ENCODE measurements at regions not wholly inside any gene's neighbourhood (a gene's known extent, or its start where the extent isn't known, plus 50 kb on each side); places are given as distances from the start of the nearest gene placed in this dataset.

DNA sequence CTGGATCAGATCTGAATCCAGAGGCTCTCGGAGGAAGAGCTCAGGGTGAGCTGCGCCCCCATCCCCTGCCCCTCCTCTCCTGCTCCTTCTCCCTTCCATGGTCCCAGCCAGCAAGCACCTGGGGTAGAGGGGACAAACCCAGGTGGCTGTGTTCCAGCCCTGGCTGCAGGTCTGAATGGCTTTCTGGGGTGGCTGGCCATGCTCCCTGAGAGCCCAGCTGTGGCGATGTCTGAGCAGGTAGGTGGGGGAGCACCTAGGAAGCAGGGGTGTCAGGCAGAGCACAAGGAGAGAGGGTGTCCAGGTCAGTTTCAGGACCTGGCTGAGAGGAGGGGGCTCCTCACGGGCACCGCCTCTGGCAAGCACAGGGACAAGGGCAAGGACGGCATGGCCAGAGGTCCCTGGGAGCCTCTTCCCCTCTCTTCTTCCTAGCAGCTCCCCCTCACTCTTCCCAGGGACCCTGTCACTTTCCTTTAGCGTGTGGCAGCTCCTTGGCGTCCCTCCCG is 310.0 kb downstream of the SEC14L1 start:
- peak overlapping the region in 4 of 5 donors; percentile 57 to 77 (median 66) for H3K9ac ChIP-seq (ENCODE audit: low read length in 5 of 5)
- no peaks in the 10 kb centered on the region for H3K36me3 ChIP-seq (ENCODE audit: control insufficient read depth in 5 of 5, insufficient read depth in 5 of 5, low read length in 5 of 5)
- peaks cover 4 to 76% (median 56%) of the 10 kb centered on the region in 5 donors for H3K4me1 ChIP-seq (ENCODE audit: control insufficient read depth in 5 of 5, insufficient read depth in 5 of 5, low read length in 5 of 5)
- no peaks in the 10 kb centered on the region for H3K27me3 ChIP-seq (ENCODE audit: control insufficient read depth in 5 of 5, insufficient read depth in 4 of 5, low read length in 5 of 5)
- H3K27ac ChIP-seq (ENCODE audit: low read depth, low read length), result peak overlapping the region; percentile 65
- H3K4me3 ChIP-seq (ENCODE audit: low read depth in 1 of 5, low read length in 5 of 5), result peak overlapping the region; percentile 55 to 70 (median 66)
- H3K9me3 ChIP-seq (ENCODE audit: control insufficient read depth in 5 of 5, low read length in 5 of 5), result peaks cover 0 to 2% (median 0%) of the 10 kb centered on the region in 5 donors

DNA sequence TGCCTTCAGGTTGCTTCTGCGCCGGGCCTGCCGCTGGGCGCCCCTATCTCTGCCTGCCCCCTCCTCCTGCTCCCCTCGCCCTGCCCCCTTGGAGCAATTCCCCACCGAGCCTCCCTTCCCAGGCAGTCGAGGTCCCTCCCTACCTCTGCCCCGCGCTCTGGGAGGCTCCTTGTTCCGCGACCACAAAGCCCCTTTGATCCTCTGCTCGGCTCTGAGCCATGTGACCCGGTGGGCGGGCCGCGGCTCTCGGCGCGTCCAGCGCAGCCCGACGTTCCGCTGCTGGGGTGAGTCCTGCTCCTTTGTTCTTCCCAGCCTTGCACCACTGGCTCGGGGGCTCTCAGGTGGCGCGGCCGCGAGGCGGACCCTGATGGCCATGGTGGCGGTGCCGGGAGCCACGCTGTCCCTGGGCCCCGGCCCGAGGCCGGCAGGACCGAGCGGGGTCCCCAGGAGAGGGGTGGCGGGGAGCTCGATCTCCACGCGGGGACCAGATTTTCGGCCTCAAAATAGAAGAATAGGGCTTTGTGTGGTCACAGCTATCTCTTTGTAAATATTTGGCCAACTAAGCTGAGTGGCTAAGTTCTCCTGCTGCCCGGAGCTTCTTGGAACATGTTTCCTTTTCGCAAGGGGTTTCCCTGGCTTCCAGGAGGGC is 310.6 kb downstream of the SEC14L1 start:
- peak overlapping the region; percentile 65 for H3K27ac ChIP-seq (ENCODE audit: low read depth, low read length)
- peak overlapping the region; percentile 48 to 77 (median 65) for H3K9ac ChIP-seq (ENCODE audit: low read length in 5 of 5)
- no peaks in the 10 kb centered on the region for H3K9me3 ChIP-seq (ENCODE audit: control insufficient read depth in 5 of 5, low read length in 5 of 5)
- H3K4me3 ChIP-seq (ENCODE audit: low read depth in 1 of 5, low read length in 5 of 5), result peak overlapping the region; percentile 61 to 70 (median 67)
- H3K4me1 ChIP-seq (ENCODE audit: control insufficient read depth in 5 of 5, insufficient read depth in 5 of 5, low read length in 5 of 5), result peaks cover 4 to 74% (median 52%) of the 10 kb centered on the region in 5 donors
- no peaks in the 10 kb centered on the region for H3K27me3 ChIP-seq (ENCODE audit: control insufficient read depth in 5 of 5, insufficient read depth in 4 of 5, low read length in 5 of 5)
- no peaks in the 10 kb centered on the region for H3K36me3 ChIP-seq (ENCODE audit: control insufficient read depth in 5 of 5, insufficient read depth in 5 of 5, low read length in 5 of 5)

DNA sequence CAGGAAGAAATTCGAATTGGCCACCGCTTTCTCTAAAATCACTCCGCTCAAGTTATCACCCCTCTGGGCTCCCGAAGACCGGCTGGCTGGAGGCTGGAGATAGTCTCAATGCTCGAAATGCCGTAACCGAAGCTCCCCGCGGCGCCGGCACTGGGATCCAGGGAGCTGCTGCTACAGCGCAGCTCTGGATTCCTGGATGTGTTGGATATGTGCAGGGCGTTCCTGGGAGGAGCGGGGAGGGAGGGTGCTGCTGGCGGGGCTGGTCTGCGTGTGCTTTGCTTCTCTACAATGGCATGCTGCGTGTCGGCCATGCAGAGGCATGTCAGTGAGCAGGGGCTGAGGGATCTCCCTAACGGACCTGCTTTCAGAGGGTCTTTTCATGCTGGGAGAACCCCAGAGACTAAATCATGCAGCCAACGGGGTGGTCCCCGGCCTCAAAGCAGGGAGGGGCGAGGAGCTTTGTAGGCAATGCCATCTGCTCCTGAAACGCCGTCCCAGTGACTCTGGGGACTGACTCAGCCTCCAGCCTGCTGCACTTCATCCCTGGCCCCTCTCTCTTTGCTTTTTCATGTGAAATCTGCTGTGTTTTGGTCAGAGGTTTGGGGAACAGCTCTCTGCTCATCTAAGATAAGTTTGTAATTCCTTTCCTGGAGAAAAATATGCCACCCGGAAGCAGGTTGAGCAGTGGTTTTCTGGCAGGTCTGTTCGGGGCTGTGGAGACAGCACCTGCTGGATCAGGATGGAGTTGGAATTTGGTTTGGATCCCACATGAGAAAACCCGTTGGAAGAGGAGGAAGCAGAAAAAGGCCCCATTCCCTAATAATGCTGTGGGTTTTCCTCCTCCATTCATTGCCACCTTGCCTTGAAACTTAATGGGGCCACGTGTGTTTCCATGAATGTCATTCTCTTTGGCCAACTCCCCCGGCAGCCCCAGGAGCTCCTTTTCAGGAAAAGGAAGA is 311.4 kb downstream of the SEC14L1 start:
- H3K4me1 ChIP-seq (ENCODE audit: control insufficient read depth in 5 of 5, insufficient read depth in 5 of 5, low read length in 5 of 5), result peaks cover 4 to 76% (median 57%) of the 10 kb centered on the region in 5 donors
- H3K9me3 ChIP-seq (ENCODE audit: control insufficient read depth in 5 of 5, low read length in 5 of 5), result no peaks in the 10 kb centered on the region
- no peaks in the 10 kb centered on the region for H3K36me3 ChIP-seq (ENCODE audit: control insufficient read depth in 5 of 5, insufficient read depth in 5 of 5, low read length in 5 of 5)
- peak overlapping the region; percentile 65 for H3K27ac ChIP-seq (ENCODE audit: low read depth, low read length)
- peak overlapping the region; percentile 21 to 77 (median 65) for H3K9ac ChIP-seq (ENCODE audit: low read length in 5 of 5)
- no peaks in the 10 kb centered on the region for H3K27me3 ChIP-seq (ENCODE audit: control insufficient read depth in 5 of 5, insufficient read depth in 4 of 5, low read length in 5 of 5)
- H3K4me3 ChIP-seq (ENCODE audit: low read depth in 1 of 5, low read length in 5 of 5), result peak overlapping the region; percentile 61 to 70 (median 67)

DNA sequence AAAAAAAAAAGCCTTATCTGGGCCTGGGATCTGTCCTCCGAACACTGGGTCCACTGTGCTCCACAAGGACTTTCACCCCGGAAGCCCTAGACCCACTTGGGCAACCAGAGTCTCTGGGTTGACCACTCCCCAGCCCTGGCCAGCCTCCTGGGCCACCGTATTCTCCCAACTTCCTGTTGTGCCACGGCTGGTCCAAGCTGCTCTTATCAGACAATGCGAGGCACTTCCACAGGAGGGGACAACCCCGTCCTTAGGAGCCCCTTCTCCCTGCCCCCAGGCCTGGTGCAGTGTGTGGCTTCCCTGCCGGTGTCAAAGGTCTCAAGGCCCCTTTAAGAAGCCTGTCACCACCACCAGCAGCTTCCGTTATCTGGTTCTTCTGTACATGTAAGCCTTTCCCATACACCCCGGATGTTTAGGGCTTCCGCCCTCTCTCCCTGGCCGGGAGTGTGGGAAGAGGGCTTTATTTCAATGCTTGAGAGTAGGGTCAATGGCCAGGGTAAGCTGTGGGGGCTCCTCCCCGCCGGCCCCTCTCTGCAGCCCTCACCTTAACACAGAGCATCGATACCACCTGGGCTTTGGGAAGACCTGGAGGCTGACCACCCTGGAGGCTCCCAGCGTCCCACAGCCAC is 313.0 kb downstream of the SEC14L1 start:
- Histone ChIP-seq H3K27ac (ENCODE audit: low read depth, low read length) (no peak overlapping the region), H3K4me3 (ENCODE audit: low read depth in 1 of 5, low read length in 5 of 5) (peak overlapping the region in 4 of 5 donors; percentile 8 to 46 (median 20)), H3K4me1 (ENCODE audit: control insufficient read depth in 5 of 5, insufficient read depth in 5 of 5, low read length in 5 of 5) (peaks cover 4 to 89% (median 65%) of the 10 kb centered on the region in 5 donors), H3K9ac (ENCODE audit: low read length in 5 of 5) (peak overlapping the region in 1 of 5 donors; percentile 36), H3K27me3 (ENCODE audit: control insufficient read depth in 5 of 5, insufficient read depth in 4 of 5, low read length in 5 of 5) (no peaks in the 10 kb centered on the region), H3K36me3 (ENCODE audit: control insufficient read depth in 5 of 5, insufficient read depth in 5 of 5, low read length in 5 of 5) (no peaks in the 10 kb centered on the region), H3K9me3 (ENCODE audit: control insufficient read depth in 5 of 5, low read length in 5 of 5) (no peaks in the 10 kb centered on the region)

DNA sequence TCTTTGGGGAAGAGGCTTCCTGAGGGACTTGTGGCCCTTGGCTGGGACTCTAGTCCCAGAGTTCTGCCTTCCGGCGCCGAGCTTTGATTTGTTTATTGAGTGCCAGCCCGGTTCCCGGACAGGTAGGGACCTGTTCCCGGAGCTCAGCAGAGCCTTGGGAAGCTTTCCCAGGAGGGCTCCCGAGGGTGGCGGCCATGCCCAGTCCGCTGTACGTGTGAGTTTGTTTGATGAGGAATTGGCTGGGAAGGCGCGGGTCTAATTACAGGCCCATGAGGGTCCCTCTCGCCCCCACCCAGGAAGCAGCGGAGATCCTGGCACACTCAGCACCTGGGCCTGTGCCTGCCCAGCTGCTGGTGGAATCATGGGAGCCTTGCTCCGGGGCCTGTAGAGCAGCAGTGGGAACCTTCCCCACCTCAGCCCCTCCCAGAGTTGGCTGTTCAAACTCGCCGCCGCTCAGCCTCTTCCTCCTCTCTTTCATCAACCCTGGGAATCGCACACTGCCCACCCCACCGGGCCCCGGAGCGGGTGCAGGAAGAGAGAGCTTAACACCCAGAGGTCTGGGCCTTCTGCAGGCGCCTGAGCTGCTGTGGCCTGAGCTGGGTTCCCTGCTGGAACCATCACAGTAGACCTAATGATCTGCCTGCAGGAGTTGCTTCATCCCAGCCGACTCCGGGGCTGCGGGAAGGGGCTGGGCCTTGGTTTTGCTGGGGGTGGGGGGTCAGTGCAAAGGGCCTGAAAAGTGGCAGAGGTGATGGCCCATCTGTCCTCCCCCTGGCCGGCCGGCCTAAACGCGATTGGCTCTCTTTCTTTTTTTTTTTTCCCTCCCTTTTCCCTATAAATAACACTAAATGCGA is 313.7 kb downstream of the SEC14L1 start:
- no peaks in the 10 kb centered on the region for H3K36me3 ChIP-seq (ENCODE audit: control insufficient read depth in 5 of 5, insufficient read depth in 5 of 5, low read length in 5 of 5)
- no peaks in the 10 kb centered on the region for H3K9me3 ChIP-seq (ENCODE audit: control insufficient read depth in 5 of 5, low read length in 5 of 5)
- no peak overlapping the region for H3K27ac ChIP-seq (ENCODE audit: low read depth, low read length)
- peak overlapping the region in 1 of 5 donors; percentile 36 for H3K9ac ChIP-seq (ENCODE audit: low read length in 5 of 5)
- peaks cover 4 to 93% (median 63%) of the 10 kb centered on the region in 5 donors for H3K4me1 ChIP-seq (ENCODE audit: control insufficient read depth in 5 of 5, insufficient read depth in 5 of 5, low read length in 5 of 5)
- peak overlapping the region in 4 of 5 donors; percentile 8 to 46 (median 20) for H3K4me3 ChIP-seq (ENCODE audit: low read depth in 1 of 5, low read length in 5 of 5)
- no peaks in the 10 kb centered on the region for H3K27me3 ChIP-seq (ENCODE audit: control insufficient read depth in 5 of 5, insufficient read depth in 4 of 5, low read length in 5 of 5)

DNA sequence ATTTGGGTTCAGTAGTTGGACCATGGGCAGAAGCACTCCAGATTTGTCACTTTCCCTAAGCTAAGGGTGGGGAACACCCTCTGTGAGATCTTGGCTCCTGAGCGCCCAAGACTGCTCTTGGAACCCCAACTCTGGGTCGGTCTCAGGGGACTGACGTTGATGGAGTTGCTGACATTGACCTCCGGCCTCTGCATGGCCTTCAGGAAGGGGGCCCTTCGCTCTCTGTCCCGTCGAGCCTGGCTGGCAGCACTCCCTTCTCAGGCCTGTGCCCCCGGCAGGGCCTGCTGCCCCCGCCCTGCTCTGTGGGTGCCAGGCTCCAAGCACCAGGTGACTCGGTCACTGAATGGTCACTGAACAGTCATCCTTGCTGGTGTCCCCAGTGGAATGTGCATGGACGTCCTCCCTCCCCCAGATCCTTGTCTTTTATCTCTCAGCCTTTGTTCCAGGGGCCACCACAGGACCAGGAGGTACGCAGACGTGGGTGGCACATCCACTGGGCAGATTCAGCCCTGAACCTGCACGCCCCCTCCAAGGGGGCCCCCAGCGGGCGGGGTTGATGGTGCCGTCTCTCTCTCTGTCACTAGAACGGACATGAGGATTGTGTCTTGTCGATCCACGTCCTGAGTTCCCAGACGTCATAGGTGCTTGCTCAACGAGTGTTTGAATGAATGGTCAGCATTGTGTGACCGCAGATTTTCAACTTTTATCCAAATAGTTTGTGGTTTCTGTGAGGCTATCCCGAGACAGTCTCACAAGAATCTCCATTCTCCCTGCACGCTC is 314.5 kb downstream of the SEC14L1 start:
- Histone ChIP-seq H3K9ac (ENCODE audit: low read length in 5 of 5) (no peak overlapping the region), H3K27ac (ENCODE audit: low read depth, low read length) (no peak overlapping the region), H3K27me3 (ENCODE audit: control insufficient read depth in 5 of 5, insufficient read depth in 4 of 5, low read length in 5 of 5) (no peaks in the 10 kb centered on the region), H3K9me3 (ENCODE audit: control insufficient read depth in 5 of 5, low read length in 5 of 5) (no peaks in the 10 kb centered on the region), H3K36me3 (ENCODE audit: control insufficient read depth in 5 of 5, insufficient read depth in 5 of 5, low read length in 5 of 5) (no peaks in the 10 kb centered on the region), H3K4me3 (ENCODE audit: low read depth in 1 of 5, low read length in 5 of 5) (no peak overlapping the region), H3K4me1 (ENCODE audit: control insufficient read depth in 5 of 5, insufficient read depth in 5 of 5, low read length in 5 of 5) (peaks cover 4 to 91% (median 59%) of the 10 kb centered on the region in 5 donors)

DNA sequence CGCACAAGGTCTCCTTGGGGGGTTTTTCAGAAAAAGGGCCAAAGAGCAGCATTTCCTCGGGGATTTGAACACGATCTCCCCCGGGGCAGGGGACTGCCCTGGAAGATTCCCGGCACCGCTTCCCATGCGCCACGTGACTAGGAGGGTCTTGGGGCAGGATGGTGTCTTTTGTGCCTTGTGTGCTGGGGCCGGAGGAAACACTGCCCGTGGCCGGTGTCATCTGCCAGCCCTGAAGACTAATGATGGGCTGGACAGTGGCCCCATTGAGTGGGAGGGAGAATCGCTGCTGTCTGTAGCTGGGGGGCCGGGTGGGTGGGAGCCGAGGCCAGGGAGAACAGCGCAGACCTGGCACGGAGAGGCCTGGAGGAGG is 315.1 kb downstream of the SEC14L1 start:
- Histone ChIP-seq H3K27me3 (ENCODE audit: control insufficient read depth in 5 of 5, insufficient read depth in 4 of 5, low read length in 5 of 5) (no peaks in the 10 kb centered on the region), H3K4me1 (ENCODE audit: control insufficient read depth in 5 of 5, insufficient read depth in 5 of 5, low read length in 5 of 5) (peaks cover 4 to 91% (median 57%) of the 10 kb centered on the region in 5 donors), H3K9me3 (ENCODE audit: control insufficient read depth in 5 of 5, low read length in 5 of 5) (no peaks in the 10 kb centered on the region), H3K9ac (ENCODE audit: low read length in 5 of 5) (no peak overlapping the region), H3K36me3 (ENCODE audit: control insufficient read depth in 5 of 5, insufficient read depth in 5 of 5, low read length in 5 of 5) (no peaks in the 10 kb centered on the region), H3K4me3 (ENCODE audit: low read depth in 1 of 5, low read length in 5 of 5) (no peak overlapping the region), H3K27ac (ENCODE audit: low read depth, low read length) (no peak overlapping the region)

DNA sequence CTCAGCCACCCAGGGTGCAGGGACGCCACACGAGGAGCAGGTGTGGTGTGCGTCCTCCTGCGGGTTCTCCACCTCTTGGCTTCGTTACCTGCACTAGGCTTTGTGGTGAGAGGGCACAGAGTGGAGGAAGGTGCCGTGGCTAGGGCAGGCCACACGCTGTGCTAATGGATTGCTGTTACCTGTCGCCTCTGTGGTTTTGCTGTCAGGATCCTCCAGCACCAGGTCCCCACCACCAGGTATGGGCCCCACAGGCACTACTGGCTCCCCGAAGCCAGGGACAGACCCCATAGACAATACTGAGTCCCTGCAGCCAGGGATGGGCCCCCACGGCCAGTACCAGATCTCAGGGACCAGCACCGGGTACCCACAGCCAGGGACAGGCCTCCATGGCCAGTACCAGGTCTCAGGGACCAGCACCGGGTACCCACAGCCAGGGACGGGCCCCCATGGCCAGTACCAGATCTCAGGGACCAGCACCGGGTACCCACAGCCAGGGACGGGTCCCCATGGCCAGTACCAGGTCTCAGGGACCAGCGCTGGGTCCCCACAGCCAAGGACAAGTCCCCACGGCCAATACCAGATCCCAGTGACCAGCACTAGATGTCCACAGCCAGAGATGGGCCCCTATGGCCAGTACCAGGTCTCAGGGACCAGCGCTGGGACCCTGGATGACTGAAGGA is 315.6 kb downstream of the SEC14L1 start:
- Histone ChIP-seq H3K4me3 (ENCODE audit: low read depth in 1 of 5, low read length in 5 of 5) (no peak overlapping the region), H3K9me3 (ENCODE audit: control insufficient read depth in 5 of 5, low read length in 5 of 5) (no peaks in the 10 kb centered on the region)

More for the DNA sequence above, 315.6 kb downstream of the SEC14L1 start:
- Histone ChIP-seq H3K9ac (ENCODE audit: low read length in 5 of 5) (no peak overlapping the region), H3K36me3 (ENCODE audit: control insufficient read depth in 5 of 5, insufficient read depth in 5 of 5, low read length in 5 of 5) (no peaks in the 10 kb centered on the region), H3K27ac (ENCODE audit: low read depth, low read length) (no peak overlapping the region), H3K4me1 (ENCODE audit: control insufficient read depth in 5 of 5, insufficient read depth in 5 of 5, low read length in 5 of 5) (peaks cover 2 to 89% (median 54%) of the 10 kb centered on the region in 5 donors), H3K27me3 (ENCODE audit: control insufficient read depth in 5 of 5, insufficient read depth in 4 of 5, low read length in 5 of 5) (no peaks in the 10 kb centered on the region)
